GM10248 (cell line): ENCODE measurements at regions not wholly inside any gene's neighbourhood (a gene's known extent, or its start where the extent isn't known, plus 50 kb on each side); places are given as distances from the start of the nearest gene placed in this dataset.

Experiments used
- CTCF ChIA-PET: fragments of 300-600 bp; sonication (Branson Sonifier 250); formaldehyde crosslinking; extraction: SDS; loops from one replicate; lab custom pipeline; 2021; ENCODE audit warnings: antibody characterized with exemption; lab: Yijun Ruan, JAX
- POLR2A ChIA-PET: fragments of 350-650 bp; sonication (Branson Sonifier 250); formaldehyde crosslinking; extraction: SDS; loops from one replicate; lab custom pipeline; 2020; ENCODE audit warnings: antibody characterized with exemption; lab: Yijun Ruan, JAX
- DNase-seq: peaks from one replicate; pipeline ENCODE4 v3.0.0; 2012; ENCODE audit errors: extremely low spot score
- TF ChIP-seq, protein P1 (sequence below): IDR thresholded peaks from 2 replicates; pipeline ENCODE4 v1.5.1; 2012; ENCODE audit warnings: mild to moderate bottlenecking, low read depth; ENCODE audit errors: extremely low read depth, missing control alignments, control extremely low read depth

DNA sequence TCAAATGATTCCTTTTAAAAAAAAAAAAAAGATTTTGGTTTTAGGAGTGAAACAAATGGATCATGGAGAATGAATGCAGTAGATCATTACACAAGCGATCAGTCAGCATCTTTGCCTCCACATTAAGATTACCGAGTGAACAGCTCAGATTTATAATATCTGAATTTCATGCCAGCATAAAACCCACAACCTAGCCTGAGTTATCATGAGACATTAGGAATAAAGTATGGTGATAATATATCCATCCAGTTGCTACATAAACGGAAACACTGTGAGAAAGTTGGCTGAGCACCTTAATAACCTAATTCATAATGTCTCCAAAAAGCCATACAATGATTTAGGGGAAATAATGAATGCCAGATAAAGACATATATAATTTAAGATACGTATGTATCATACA is 553.1 kb upstream of the TUSC1 start:
- DNase-seq, result no peak
- POLR2A ChIA-PET, result no interaction called here
- CTCF ChIA-PET, result no interaction called here
- TF ChIP-seq, protein P1, sequence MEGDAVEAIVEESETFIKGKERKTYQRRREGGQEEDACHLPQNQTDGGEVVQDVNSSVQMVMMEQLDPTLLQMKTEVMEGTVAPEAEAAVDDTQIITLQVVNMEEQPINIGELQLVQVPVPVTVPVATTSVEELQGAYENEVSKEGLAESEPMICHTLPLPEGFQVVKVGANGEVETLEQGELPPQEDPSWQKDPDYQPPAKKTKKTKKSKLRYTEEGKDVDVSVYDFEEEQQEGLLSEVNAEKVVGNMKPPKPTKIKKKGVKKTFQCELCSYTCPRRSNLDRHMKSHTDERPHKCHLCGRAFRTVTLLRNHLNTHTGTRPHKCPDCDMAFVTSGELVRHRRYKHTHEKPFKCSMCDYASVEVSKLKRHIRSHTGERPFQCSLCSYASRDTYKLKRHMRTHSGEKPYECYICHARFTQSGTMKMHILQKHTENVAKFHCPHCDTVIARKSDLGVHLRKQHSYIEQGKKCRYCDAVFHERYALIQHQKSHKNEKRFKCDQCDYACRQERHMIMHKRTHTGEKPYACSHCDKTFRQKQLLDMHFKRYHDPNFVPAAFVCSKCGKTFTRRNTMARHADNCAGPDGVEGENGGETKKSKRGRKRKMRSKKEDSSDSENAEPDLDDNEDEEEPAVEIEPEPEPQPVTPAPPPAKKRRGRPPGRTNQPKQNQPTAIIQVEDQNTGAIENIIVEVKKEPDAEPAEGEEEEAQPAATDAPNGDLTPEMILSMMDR, result no peak

DNA sequence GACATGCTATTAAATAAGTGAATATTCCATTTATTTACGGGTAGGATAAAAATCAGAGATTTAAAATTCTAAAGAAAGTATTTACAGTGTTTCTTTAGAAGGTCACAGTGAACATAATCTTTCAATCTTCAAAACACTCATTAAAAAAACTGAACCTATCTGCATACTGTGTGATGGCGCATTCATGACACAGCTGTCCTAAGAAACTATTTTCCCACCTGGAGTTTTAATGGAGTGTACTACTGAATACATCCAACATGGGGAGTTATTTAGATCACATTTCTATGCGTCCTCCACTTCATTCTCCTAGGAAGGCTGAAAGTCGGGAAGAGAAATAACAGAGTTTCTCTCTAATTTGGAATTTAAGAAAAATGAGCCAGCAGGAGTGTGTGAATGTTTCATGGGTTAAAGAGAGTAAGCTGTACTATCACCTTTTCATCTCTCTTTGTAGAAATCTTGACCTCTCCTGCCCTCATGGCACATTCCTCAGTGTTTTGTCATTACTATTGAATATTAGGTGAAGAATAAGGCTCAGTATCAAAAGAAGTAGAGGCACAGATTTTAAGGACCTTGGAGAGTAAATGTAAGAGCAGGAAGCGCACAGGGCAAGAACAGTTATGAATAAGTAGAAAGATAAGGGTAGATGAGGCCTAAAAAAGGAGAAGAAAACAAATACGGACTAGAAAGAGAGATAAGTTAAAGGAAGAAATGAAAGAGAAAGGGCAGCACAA is 551.2 kb upstream of the TUSC1 start:
- ChIA-PET POLR2A (no interaction called here), CTCF (interaction anchor here (1.2 kb wide), 1 partner anchor 14 kb away, joined by 3 read pairs; no protein-coding TSS in a partner anchor)
- TF ChIP-seq, protein P1, result no peak
- DNase-seq, result no peak

DNA sequence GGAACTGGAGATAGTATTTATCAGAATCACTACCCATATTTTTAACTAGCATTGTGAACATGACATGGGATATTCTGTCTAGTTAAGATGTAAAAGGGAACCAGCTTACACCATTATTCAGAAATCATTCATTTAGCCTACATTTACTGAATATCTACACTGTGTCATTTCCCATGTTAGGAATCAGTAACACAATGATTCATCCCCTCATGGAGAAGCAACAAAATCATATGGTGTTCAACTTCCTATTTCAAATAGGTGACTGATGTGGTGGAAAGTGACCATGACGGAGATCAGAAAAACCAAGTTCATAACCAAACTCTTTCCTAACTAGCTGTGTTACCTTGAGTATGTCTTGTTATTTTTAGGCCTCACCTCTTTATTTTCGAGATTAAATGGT is 550.0 kb upstream of the TUSC1 start:
- TF ChIP-seq, protein P1, result no peak
- ChIA-PET POLR2A (no interaction called here), CTCF (no interaction called here)
- DNase-seq, result no peak

DNA sequence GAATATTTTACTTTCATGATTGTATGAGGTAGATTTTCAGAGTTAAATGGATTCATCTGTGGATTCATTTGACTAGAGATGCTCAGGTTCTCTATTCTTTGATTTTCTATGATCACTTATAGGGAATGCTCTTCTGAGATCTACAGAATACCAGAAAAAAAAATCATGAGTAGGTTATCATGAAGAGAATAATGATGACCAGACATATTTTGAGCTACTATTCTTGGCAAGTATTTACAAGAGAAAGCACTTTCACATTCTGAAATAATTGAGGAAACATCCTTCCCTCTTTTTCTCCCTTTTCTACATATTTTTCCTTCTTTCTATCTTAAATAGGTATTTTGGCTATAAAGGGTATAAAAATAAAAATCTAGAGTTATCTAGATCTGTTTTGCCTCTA is 543.0 kb upstream of the TUSC1 start:
- DNase-seq, result no peak
- ChIA-PET POLR2A (no interaction called here), CTCF (no interaction called here)
- TF ChIP-seq, protein P1, result no peak

DNA sequence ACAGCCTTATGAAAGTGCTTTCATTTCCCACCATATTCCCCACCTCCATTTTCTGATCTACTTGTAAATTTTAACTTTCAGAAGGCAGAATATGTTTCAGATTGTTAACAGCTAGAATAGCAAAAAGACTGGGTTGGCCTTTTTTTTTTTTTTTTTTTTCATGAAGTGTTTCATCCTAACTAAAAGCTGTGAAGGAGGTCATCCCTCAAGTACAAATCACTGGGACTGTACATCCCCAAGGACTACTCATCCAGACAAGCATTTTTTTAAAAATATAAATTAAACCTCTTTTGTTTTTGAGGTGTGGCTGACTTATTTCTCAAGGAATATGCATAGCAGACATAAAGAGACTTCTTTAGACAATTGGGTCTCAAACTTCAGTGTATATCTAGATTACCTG is 542.1 kb upstream of the TUSC1 start:
- no peak for DNase-seq
- ChIA-PET CTCF (interaction anchor here (1.4 kb wide), 1 partner anchor 10 kb away, joined by 3 read pairs; no protein-coding TSS in a partner anchor), POLR2A (no interaction called here)
- TF ChIP-seq, protein P1, result no peak

DNA sequence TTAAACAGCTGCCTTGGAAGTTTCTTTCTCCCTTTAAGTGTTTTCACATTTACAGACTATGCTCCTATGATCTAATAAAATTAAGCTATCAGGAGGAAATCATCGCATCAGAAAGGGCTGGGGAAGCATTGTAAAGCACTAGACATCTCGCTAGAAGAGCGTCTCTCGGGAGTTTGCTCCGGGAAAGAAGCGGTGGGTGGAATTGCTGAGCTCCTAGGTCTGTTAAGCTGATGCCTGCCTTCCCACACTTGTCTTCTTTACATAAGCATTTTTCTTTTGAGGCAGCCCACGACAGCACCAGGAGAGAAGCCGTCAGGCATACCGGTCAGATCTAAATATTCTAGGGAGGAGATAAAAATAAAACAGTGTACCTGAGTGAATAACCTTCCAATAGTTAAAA is 541.7 kb upstream of the TUSC1 start:
- TF ChIP-seq, protein P1, result no peak
- ChIA-PET POLR2A (no interaction called here), CTCF (interaction anchor here (1.4 kb wide), 1 partner anchor 9 kb away, joined by 3 read pairs; no protein-coding TSS in a partner anchor)
- no peak for DNase-seq
